GM21367 (cell line): ENCODE measurements at regions not wholly inside any gene's neighbourhood (a gene's known extent, or its start where the extent isn't known, plus 50 kb on each side); places are given as distances from the start of the nearest gene placed in this dataset.

Experiments used
- ATAC-seq: cut with Tn5 transposase; IDR thresholded peaks from one replicate; pipeline ENCODE4 v1.9.1; 2021; ENCODE audit not compliant: unreplicated experiment

- no peak for ATAC-seq
Measured at GRCh38 chr5:107090506-107090905, 580.2 kb downstream of the EFNA5 start.

- no peak for ATAC-seq
Measured at GRCh38 chr5:107088907-107089306, 581.8 kb downstream of the EFNA5 start.

- no peak for ATAC-seq
Measured at GRCh38 chr5:107085572-107085971, 585.2 kb downstream of the EFNA5 start.

GRCh38 chr5:107074996-107075395, 595.7 kb downstream of the EFNA5 start:
- ATAC-seq, result no peak

- no peak for ATAC-seq
Measured at GRCh38 chr5:107072967-107073366, 597.8 kb downstream of the EFNA5 start.

GRCh38 chr5:107072440-107072839, 598.3 kb downstream of the EFNA5 start:
- no peak for ATAC-seq

- no peak for ATAC-seq
Measured at GRCh38 chr5:107068782-107069181, 602.0 kb downstream of the EFNA5 start.

- ATAC-seq, result no peak
Measured at GRCh38 chr5:107067395-107067794, 603.3 kb downstream of the EFNA5 start.

- ATAC-seq, result no peak
Measured at GRCh38 chr5:107063511-107063910, 607.2 kb downstream of the EFNA5 start.

GRCh38 chr5:107058803-107059202, 611.9 kb downstream of the EFNA5 start:
- no peak for ATAC-seq

GRCh38 chr5:107058235-107058634, 612.5 kb downstream of the EFNA5 start:
- ATAC-seq, result no peak

- no peak for ATAC-seq
Measured at GRCh38 chr5:107056278-107056677, 614.5 kb downstream of the EFNA5 start.

GRCh38 chr5:107047048-107047447, 623.7 kb downstream of the EFNA5 start:
- no peak for ATAC-seq

- no peak for ATAC-seq
Measured at GRCh38 chr5:107043665-107044064, 627.1 kb downstream of the EFNA5 start.

- ATAC-seq, result no peak
Measured at GRCh38 chr5:107040907-107041306, 629.8 kb downstream of the EFNA5 start.

GRCh38 chr5:107032629-107033028, 638.1 kb downstream of the EFNA5 start:
- ATAC-seq, result no peak

GRCh38 chr5:107028938-107029337, 641.8 kb downstream of the EFNA5 start:
- ATAC-seq, result no peak

- ATAC-seq, result no peak
Measured at GRCh38 chr5:107025712-107026497, 644.8 kb downstream of the EFNA5 start.

GRCh38 chr5:107023732-107024131, 647.0 kb downstream of the EFNA5 start:
- ATAC-seq, result no peak

- ATAC-seq, result no peak
Measured at GRCh38 chr5:107021575-107021974, 649.2 kb downstream of the EFNA5 start.

GRCh38 chr5:107020626-107021025, 650.1 kb downstream of the EFNA5 start:
- no peak for ATAC-seq

- ATAC-seq, result no peak
Measured at GRCh38 chr5:107017616-107018015, 653.1 kb downstream of the EFNA5 start.

- ATAC-seq, result no peak
Measured at GRCh38 chr5:107012371-107012770, 658.4 kb downstream of the EFNA5 start.
